ENCODE measurements at regions not wholly inside any gene's neighbourhood (a gene's known extent, or its start where the extent isn't known, plus 50 kb on each side); places are given as distances from the start of the nearest gene placed in this dataset.

DNA sequence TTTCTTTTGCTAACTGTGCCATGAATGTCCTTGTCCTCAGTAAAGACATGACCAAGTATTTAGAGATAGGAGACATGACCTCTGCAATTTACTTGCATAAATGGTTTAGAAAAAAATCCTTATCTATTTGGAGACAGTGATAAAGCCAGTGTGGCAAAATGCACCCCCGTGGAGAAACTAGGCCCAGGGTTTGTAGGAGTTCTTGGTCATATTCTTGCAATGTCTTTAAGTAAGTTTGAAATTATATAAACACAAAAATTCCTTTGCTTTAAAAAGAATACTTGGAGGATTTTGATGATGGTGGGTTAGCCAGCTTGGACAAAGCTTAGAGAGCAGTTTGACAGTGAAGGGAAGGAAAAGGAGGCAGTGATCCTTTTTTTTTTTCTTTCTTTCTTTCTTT is 101.9 kb upstream of the SLC45A1 start:
- Histone ChIP-seq H3K9me3 (replicated peaks; ENCODE audit: control insufficient read depth, low read depth, low read length) (no peaks in the 10 kb centered on the region), H3K4me3 (ENCODE audit: low read length) (no peak overlapping the region), H3K27ac (ENCODE audit: low read length) (no peak overlapping the region), H3K36me3 (ENCODE audit: control insufficient read depth, insufficient read depth, low read length) (no peaks in the 10 kb centered on the region), H3K4me1 (ENCODE audit: control insufficient read depth, insufficient read depth, low read length) (peaks cover 19% of the 10 kb centered on the region), H3K27me3 (ENCODE audit: control insufficient read depth, insufficient read depth, low read length) (peaks cover 11% of the 10 kb centered on the region)
- no peak for DNase-seq
- WGBS (ENCODE audit: insufficient coverage), result no CpG with 5 or more reads among the region's 1 CpG

DNA sequence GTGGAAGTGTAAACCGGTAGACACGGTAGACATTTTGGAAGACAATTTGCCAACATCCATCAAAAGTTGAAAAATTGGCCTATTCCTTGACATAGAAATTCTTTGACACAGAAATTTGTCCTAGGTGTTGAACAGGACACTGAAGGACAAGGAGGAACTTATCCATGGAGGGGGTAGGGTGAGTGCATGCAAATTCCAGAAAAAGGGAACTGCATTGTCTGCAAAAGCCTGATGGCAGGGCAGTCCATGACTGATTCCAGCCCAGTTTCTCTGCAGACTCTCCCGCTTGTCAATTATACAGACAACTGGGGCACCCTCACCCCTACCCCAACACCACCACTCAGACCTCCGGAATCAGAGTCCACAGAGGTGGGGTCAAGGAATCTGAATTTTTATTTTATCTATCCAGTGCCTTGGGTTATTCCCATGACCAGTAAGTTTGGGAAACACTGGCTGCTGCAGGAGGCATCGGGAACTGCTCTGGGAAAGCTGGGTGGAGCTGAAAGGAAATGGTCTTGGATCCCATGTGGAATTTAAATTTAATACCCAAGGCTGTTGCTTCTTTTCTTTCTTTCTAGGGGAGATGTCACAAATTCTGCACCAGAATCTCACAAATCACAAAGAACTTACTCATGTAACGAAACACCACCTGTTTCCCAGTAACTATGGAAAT is 103.3 kb upstream of the SLC45A1 start:
- H3K9me3 ChIP-seq (replicated peaks; ENCODE audit: control insufficient read depth, low read depth, low read length), result no peaks in the 10 kb centered on the region
- no peaks in the 10 kb centered on the region for H3K36me3 ChIP-seq (ENCODE audit: control insufficient read depth, insufficient read depth, low read length)
- no peak overlapping the region for H3K27ac ChIP-seq (ENCODE audit: low read length)
- WGBS (ENCODE audit: insufficient coverage), result no CpG with 5 or more reads among the region's 6 CpGs
- H3K4me3 ChIP-seq (ENCODE audit: low read length), result no peak overlapping the region
- peaks cover 19% of the 10 kb centered on the region for H3K4me1 ChIP-seq (ENCODE audit: control insufficient read depth, insufficient read depth, low read length)
- peak; percentile 35 for DNase-seq
- peaks cover 13% of the 10 kb centered on the region for H3K27me3 ChIP-seq (ENCODE audit: control insufficient read depth, insufficient read depth, low read length)

DNA sequence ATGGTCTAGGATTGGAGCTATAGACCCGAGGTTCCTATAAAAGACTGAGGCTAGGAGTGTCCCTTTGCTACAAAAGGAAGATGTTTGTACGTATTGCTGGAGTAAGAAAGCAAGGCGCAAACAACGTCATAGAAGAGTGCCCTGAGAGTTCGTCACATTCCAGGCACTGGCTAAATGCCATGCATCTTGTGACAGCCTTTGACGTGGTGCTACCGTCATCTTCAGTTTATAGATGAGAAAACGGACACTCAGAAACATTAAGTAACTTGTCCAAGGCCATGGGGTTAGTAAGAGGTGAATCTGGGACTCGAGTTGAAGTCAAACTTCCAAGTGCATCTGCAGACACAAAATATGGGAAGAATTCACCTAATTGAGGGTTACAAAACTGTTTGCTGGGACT is 104.2 kb upstream of the SLC45A1 start:
- H3K27me3 ChIP-seq (ENCODE audit: control insufficient read depth, insufficient read depth, low read length), result peaks cover 13% of the 10 kb centered on the region
- no peaks in the 10 kb centered on the region for H3K9me3 ChIP-seq (replicated peaks; ENCODE audit: control insufficient read depth, low read depth, low read length)
- 68% methylated on average over 7 of the region's 9 CpGs for WGBS (ENCODE audit: insufficient coverage)
- peaks cover 19% of the 10 kb centered on the region for H3K4me1 ChIP-seq (ENCODE audit: control insufficient read depth, insufficient read depth, low read length)
- no peak for DNase-seq
- H3K4me3 ChIP-seq (ENCODE audit: low read length), result no peak overlapping the region
- no peaks in the 10 kb centered on the region for H3K36me3 ChIP-seq (ENCODE audit: control insufficient read depth, insufficient read depth, low read length)
- H3K27ac ChIP-seq (ENCODE audit: low read length), result no peak overlapping the region

DNA sequence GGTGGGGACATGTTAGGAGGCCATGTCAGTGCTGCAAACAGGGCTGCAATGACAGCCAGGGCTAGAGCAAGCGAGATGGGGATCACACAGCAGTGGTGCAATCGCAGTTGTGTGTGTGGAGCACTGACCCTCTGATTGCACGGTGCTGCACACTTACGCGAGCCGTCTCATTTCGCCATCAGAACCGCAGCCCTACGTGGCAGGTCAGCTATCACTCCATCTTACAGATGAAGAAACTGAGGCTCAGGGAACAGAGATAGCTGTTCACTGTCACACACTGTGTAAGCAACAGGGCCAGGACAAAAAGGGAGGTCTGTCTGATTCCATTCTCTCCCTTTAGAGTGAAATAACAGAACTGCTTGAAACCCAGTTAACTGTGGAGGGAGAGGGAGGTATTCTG is 104.8 kb upstream of the SLC45A1 start:
- H3K27me3 ChIP-seq (ENCODE audit: control insufficient read depth, insufficient read depth, low read length), result peaks cover 11% of the 10 kb centered on the region
- H3K9me3 ChIP-seq (replicated peaks; ENCODE audit: control insufficient read depth, low read depth, low read length), result no peaks in the 10 kb centered on the region
- no peak overlapping the region for H3K27ac ChIP-seq (ENCODE audit: low read length)
- H3K36me3 ChIP-seq (ENCODE audit: control insufficient read depth, insufficient read depth, low read length), result no peaks in the 10 kb centered on the region
- DNase-seq, result no peak
- no peak overlapping the region for H3K4me3 ChIP-seq (ENCODE audit: low read length)
- H3K4me1 ChIP-seq (ENCODE audit: control insufficient read depth, insufficient read depth, low read length), result peaks cover 19% of the 10 kb centered on the region
- 86% methylated on average over 9 of the region's 9 CpGs for WGBS (ENCODE audit: insufficient coverage)

DNA sequence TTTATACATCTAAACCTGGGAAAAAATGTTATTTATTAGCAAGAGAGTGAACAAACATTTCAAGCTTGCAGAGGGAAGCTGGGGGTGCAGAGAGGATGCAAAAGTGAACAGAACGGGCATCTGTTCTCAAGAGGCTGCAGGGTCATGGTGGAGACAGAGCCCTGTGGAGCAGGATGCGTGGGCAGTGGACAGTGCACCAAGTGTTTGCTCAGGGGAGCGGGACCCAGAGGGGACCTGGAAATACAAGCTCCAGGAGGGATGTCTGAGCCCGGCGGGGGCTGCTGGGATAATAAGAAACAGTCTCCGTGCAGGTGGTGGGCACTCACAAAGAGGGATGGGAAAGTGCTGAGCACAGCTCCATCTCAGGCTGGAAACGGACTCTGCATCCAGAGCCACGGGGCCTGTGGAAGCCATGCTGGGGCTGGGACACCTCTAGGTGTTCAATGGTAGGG is 105.3 kb upstream of the SLC45A1 start:
- no peak overlapping the region for H3K27ac ChIP-seq (ENCODE audit: low read length)
- H3K27me3 ChIP-seq (ENCODE audit: control insufficient read depth, insufficient read depth, low read length), result peaks cover 9% of the 10 kb centered on the region
- H3K9me3 ChIP-seq (replicated peaks; ENCODE audit: control insufficient read depth, low read depth, low read length), result no peaks in the 10 kb centered on the region
- no peak overlapping the region for H3K4me3 ChIP-seq (ENCODE audit: low read length)
- 56% methylated on average over 8 of the region's 8 CpGs for WGBS (ENCODE audit: insufficient coverage)
- H3K4me1 ChIP-seq (ENCODE audit: control insufficient read depth, insufficient read depth, low read length), result peaks cover 16% of the 10 kb centered on the region
- H3K36me3 ChIP-seq (ENCODE audit: control insufficient read depth, insufficient read depth, low read length), result no peaks in the 10 kb centered on the region
- DNase-seq, result no peak

DNA sequence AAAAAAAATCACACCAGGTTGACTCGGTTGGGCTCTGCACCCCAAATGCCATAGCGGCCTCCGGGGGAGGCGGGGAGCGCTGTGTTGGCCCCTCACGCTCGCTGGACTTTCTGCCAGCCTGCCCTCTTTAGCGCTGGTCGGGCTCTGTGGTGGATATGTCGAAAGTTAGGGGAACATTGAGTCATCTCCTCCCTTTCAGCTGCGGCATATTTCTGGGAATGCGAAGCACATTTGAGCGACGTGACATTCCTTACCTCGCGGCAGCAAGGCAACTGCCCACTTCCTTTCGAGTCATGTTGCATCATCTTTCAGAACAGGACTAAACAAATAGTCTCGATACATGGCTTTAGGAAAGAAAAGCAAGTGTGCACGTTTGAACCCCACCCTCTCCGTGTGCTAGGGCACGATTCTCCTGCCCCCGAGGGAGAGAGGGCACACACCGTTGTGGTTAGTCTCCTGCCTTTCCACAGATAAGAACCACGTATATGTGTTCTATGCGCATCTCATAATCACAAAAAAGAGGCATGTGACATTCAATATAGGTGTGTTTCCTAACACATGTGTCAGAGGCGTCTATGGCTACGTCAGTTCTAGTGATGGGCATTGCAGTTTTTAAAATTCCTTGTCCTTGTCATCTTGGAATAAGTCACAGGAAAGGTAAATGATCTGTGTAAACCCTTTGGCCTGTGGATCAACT is 105.9 kb upstream of the SLC45A1 start:
- Histone ChIP-seq H3K9me3 (replicated peaks; ENCODE audit: control insufficient read depth, low read depth, low read length) (no peaks in the 10 kb centered on the region), H3K27ac (ENCODE audit: low read length) (no peak overlapping the region), H3K4me3 (ENCODE audit: low read length) (no peak overlapping the region), H3K27me3 (ENCODE audit: control insufficient read depth, insufficient read depth, low read length) (peaks cover 9% of the 10 kb centered on the region), H3K4me1 (ENCODE audit: control insufficient read depth, insufficient read depth, low read length) (peaks cover 13% of the 10 kb centered on the region), H3K36me3 (ENCODE audit: control insufficient read depth, insufficient read depth, low read length) (no peaks in the 10 kb centered on the region)
- WGBS (ENCODE audit: insufficient coverage), result 55% methylated on average over 14 of the region's 27 CpGs
- peak; percentile 39 for DNase-seq

DNA sequence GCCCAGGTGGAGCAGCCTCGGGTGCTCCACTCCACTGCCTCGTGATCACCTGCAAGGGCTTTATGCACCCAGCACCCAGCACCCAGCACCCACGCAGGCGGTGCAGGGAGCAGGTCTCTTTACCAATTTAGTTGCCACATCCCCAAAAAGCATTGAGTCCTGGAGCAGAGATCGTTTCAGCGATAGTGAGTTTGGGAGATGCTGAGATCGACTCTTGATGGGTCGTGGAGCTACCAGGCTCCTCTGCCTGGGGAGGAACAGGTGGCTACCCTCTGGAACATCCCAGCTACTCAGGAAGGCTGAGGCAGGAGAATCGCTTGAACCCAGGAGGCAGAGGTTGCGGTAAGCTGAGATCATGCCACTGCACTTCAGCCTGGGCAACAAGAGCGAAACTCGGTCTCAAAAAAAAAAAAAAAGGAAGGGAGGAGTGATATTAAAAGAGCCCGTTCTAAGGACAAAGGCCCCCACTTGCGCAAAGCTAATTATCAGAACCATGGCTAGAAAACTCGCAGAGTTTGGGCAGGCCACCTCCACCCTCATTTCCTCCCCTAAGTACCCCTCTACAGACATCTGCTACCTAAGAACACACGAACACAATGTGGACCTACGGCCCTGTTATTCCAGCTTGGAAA is 106.5 kb upstream of the SLC45A1 start:
- no peak overlapping the region for H3K4me3 ChIP-seq (ENCODE audit: low read length)
- 82% methylated on average over 10 of the region's 17 CpGs for WGBS (ENCODE audit: insufficient coverage)

DNA sequence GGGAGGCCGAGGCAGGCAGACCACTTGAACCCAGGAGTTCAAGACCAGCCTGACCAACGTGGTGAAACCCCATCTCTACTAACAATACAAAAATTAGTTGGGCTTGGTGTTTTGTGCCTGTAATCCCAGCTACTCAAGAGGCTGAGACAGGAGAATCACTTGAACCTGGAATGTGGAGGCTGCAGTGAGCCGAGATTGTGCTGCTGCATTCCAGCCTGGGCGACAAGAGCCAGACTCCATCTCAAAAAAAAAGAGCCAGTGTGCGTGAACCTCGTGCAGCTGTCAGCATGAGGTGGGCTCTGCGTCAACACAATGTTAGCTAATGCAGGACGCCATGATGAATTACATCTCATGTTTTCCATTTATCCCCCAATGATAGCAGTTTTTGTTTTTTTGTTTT is 110.7 kb upstream of the SLC45A1 start:
- peaks cover 9% of the 10 kb centered on the region for H3K27me3 ChIP-seq (ENCODE audit: control insufficient read depth, insufficient read depth, low read length)
- no peak for DNase-seq
- no peak overlapping the region for H3K4me3 ChIP-seq (ENCODE audit: low read length)
- 75% methylated on average over 2 of the region's 8 CpGs for WGBS (ENCODE audit: insufficient coverage)
- no peaks in the 10 kb centered on the region for H3K9me3 ChIP-seq (replicated peaks; ENCODE audit: control insufficient read depth, low read depth, low read length)
- H3K27ac ChIP-seq (ENCODE audit: low read length), result no peak overlapping the region
- H3K36me3 ChIP-seq (ENCODE audit: control insufficient read depth, insufficient read depth, low read length), result no peaks in the 10 kb centered on the region
- H3K4me1 ChIP-seq (ENCODE audit: control insufficient read depth, insufficient read depth, low read length), result peaks cover 23% of the 10 kb centered on the region

More for the DNA sequence above, 106.5 kb upstream of the SLC45A1 start:
- Histone ChIP-seq H3K9me3 (replicated peaks; ENCODE audit: control insufficient read depth, low read depth, low read length) (no peaks in the 10 kb centered on the region), H3K4me1 (ENCODE audit: control insufficient read depth, insufficient read depth, low read length) (peaks cover 9% of the 10 kb centered on the region), H3K27me3 (ENCODE audit: control insufficient read depth, insufficient read depth, low read length) (peaks cover 9% of the 10 kb centered on the region), H3K36me3 (ENCODE audit: control insufficient read depth, insufficient read depth, low read length) (no peaks in the 10 kb centered on the region), H3K27ac (ENCODE audit: low read length) (no peak overlapping the region)
- DNase-seq, result no peak

DNA sequence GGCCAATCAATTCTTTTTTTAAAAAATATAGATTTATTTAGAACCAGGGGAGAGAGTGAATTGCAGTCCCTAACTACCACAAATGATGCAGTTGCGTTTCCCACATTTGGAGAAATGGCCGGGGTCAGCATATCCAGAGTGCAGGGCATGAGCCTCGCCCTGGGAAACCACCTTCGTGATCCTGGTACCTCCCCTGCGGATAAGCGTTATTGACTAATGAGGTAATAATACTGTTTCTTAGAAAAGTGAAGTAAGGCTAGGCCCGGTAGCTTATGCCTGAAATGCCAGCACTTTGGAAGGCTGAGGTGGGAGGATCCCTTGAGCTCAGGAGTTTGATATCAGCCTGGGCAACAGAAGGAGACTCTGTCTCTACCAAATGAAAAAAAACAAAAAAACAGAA is 111.5 kb upstream of the SLC45A1 start:
- DNase-seq, result no peak
- H3K4me1 ChIP-seq (ENCODE audit: control insufficient read depth, insufficient read depth, low read length), result peaks cover 18% of the 10 kb centered on the region
- H3K9me3 ChIP-seq (replicated peaks; ENCODE audit: control insufficient read depth, low read depth, low read length), result no peaks in the 10 kb centered on the region
- H3K27ac ChIP-seq (ENCODE audit: low read length), result no peak overlapping the region
- peaks cover 3% of the 10 kb centered on the region for H3K27me3 ChIP-seq (ENCODE audit: control insufficient read depth, insufficient read depth, low read length)
- WGBS (ENCODE audit: insufficient coverage), result 91% methylated on average over 6 of the region's 7 CpGs
- no peaks in the 10 kb centered on the region for H3K36me3 ChIP-seq (ENCODE audit: control insufficient read depth, insufficient read depth, low read length)
- H3K4me3 ChIP-seq (ENCODE audit: low read length), result no peak overlapping the region

DNA sequence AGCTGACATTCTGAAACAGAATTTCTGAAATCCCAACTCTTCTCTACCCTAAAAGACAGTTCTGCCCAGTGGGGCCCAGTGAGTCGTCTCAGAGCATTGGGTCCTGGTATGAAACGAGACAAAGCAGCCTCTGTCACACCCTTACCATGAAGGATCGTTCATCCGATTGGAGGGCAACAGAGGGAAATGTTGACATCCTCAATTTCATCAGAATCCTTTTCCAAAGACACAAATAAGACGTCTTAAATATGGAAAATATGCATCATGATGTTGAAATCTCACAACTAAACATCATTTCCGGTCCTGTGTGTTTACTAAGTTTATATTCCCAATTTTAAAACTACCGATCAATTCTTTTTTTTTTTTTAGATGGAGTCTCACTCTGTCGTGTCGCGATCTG is 112.1 kb upstream of the SLC45A1 start:
- no peaks in the 10 kb centered on the region for H3K36me3 ChIP-seq (ENCODE audit: control insufficient read depth, insufficient read depth, low read length)
- no peaks in the 10 kb centered on the region for H3K27me3 ChIP-seq (ENCODE audit: control insufficient read depth, insufficient read depth, low read length)
- WGBS (ENCODE audit: insufficient coverage), result 93% methylated on average over 3 of the region's 10 CpGs
- DNase-seq, result no peak
- H3K4me1 ChIP-seq (ENCODE audit: control insufficient read depth, insufficient read depth, low read length), result peaks cover 18% of the 10 kb centered on the region
- no peaks in the 10 kb centered on the region for H3K9me3 ChIP-seq (replicated peaks; ENCODE audit: control insufficient read depth, low read depth, low read length)
- no peak overlapping the region for H3K4me3 ChIP-seq (ENCODE audit: low read length)
- no peak overlapping the region for H3K27ac ChIP-seq (ENCODE audit: low read length)
